IMR-90 (cell line): ENCODE measurements at regions not wholly inside any gene's neighbourhood (a gene's known extent, or its start where the extent isn't known, plus 50 kb on each side); places are given as distances from the start of the nearest gene placed in this dataset.

Source experiments
- ATAC-seq: fragments of 200-7000 bp; cut with Tn5 transposase; 2 replicates; pipeline ENCODE4 v1.9.1; 2020; ENCODE audit warnings: low read depth, mild to moderate bottlenecking, moderate library complexity
- BruUV-seq: library from RNA; stranded (reverse); fragments of 400-500 nt; replicated peaks from 2 replicates; lab custom pipeline; 2021; lab: Mats Ljungman, UMichigan
- CTCF ChIA-PET: fragments of 300-600 bp; formaldehyde crosslinking; extraction: SDS; loops from one replicate; lab custom pipeline; 2021; ENCODE audit warnings: antibody characterized with exemption; lab: Yijun Ruan, JAX
- POLR2A ChIA-PET: fragments of 300-600 bp; sonication (Branson Sonifier 250); formaldehyde crosslinking; loops from one replicate; lab custom pipeline; 2022; ENCODE audit warnings: antibody characterized with exemption; ENCODE audit not compliant: unreplicated experiment; lab: Charles Lee
- DNase-seq: peaks from one replicate; pipeline ENCODE4 v3.0.0; 2013
- H2AFZ ChIP-seq: replicated peaks from 2 replicates; pipeline ENCODE3; 2013; ENCODE audit warnings: low read length, mild to moderate bottlenecking; ENCODE audit not compliant: poor library complexity
- H2AK5ac ChIP-seq: 2 replicates; pipeline ENCODE4 v1.6.1; 2013; ENCODE audit warnings: low read depth, low read length, inconsistent platforms
- H2AK9ac ChIP-seq: replicated peaks from 2 replicates; pipeline ENCODE3; 2013; ENCODE audit warnings: mild to moderate bottlenecking, low read depth, low read length, moderate library complexity; ENCODE audit not compliant: poor library complexity
- H2BK120ac ChIP-seq: 2 replicates; pipeline ENCODE4 v1.6.1; 2013; ENCODE audit warnings: low read depth, low read length, inconsistent platforms
- H2BK15ac ChIP-seq: 3 replicates; pipeline ENCODE4 v1.6.1; 2013; ENCODE audit warnings: low read depth, low read length, inconsistent platforms
- H2BK20ac ChIP-seq: 2 replicates; pipeline ENCODE4 v1.6.1; 2013; ENCODE audit warnings: low read depth, mild to moderate bottlenecking, inconsistent platforms, low read length, moderate library complexity
- H2BK5ac ChIP-seq: 2 replicates; pipeline ENCODE4 v1.6.1; 2013; ENCODE audit warnings: mild to moderate bottlenecking, low read depth, low read length, inconsistent platforms; ENCODE audit not compliant: poor library complexity, severe bottlenecking
- H3K14ac ChIP-seq: replicated peaks from 2 replicates; pipeline ENCODE4 v1.6.1; 2013; ENCODE audit warnings: low read depth, low read length, inconsistent platforms
- H3K18ac ChIP-seq: 2 replicates; pipeline ENCODE4 v1.6.1; 2013; ENCODE audit warnings: low read depth, low read length, control low read depth
- H3K23ac ChIP-seq: 2 replicates; pipeline ENCODE4 v1.6.1; 2013; ENCODE audit warnings: low read depth, low read length, inconsistent platforms
- H3K27ac ChIP-seq: 2 replicates; pipeline ENCODE4 v1.5.1; 2013; ENCODE audit warnings: mild to moderate bottlenecking, control low read depth, low read length; ENCODE audit not compliant: insufficient read depth
- H3K27me3 ChIP-seq: 2 replicates; pipeline ENCODE4 v1.6.1; 2013; ENCODE audit warnings: low read length; ENCODE audit not compliant: control insufficient read depth, insufficient read depth
- H3K36me3 ChIP-seq: 2 replicates; pipeline ENCODE4 v1.6.1; 2013; ENCODE audit warnings: low read length, mixed read lengths; ENCODE audit not compliant: control insufficient read depth, insufficient read depth
- H3K4ac ChIP-seq: 2 replicates; pipeline ENCODE4 v1.6.1; 2013; ENCODE audit warnings: low read depth, low read length, inconsistent platforms
- H3K4me1 ChIP-seq: 2 replicates; pipeline ENCODE4 v1.6.1; 2013; ENCODE audit warnings: low read length, mixed read lengths; ENCODE audit not compliant: control insufficient read depth, insufficient read depth
- H3K4me2 ChIP-seq: 2 replicates; pipeline ENCODE4 v1.6.1; 2013; ENCODE audit warnings: low read depth, mild to moderate bottlenecking, control low read depth, low read length, moderate library complexity
- H3K4me3 ChIP-seq: 2 replicates; pipeline ENCODE4 v1.5.1; 2013; ENCODE audit warnings: low read depth, mild to moderate bottlenecking, control low read depth, low read length, moderate library complexity; ENCODE audit not compliant: insufficient read depth
- H3K56ac ChIP-seq: 2 replicates; pipeline ENCODE4 v1.6.1; 2013; ENCODE audit warnings: low read length, inconsistent platforms; ENCODE audit not compliant: insufficient read depth; ENCODE audit errors: extremely low read depth
- H3K79me1 ChIP-seq, 2 experiments: 2 replicates each; pipeline ENCODE4 v1.6.1; 2013; ENCODE audit warnings: low read length in 2 of 2, inconsistent platforms in 1 of 2, low read depth in 1 of 2
- H3K9ac ChIP-seq: 2 replicates; pipeline ENCODE4 v1.6.1; 2013; ENCODE audit warnings: low read depth, low read length, control low read depth
- H3K9me1 ChIP-seq: 2 replicates; pipeline ENCODE4 v1.6.1; 2013; ENCODE audit warnings: low read length, inconsistent platforms; ENCODE audit not compliant: insufficient read depth
- H3K9me3 ChIP-seq: 2 replicates; pipeline ENCODE4 v1.6.1; 2013; ENCODE audit warnings: low read length; ENCODE audit not compliant: control insufficient read depth, insufficient read depth
- H4K20me1 ChIP-seq: 2 replicates; pipeline ENCODE4 v1.6.1; 2013; ENCODE audit warnings: low read length, inconsistent platforms; ENCODE audit not compliant: insufficient read depth
- H4K5ac ChIP-seq: 2 replicates; pipeline ENCODE4 v1.6.1; 2013; ENCODE audit warnings: mild to moderate bottlenecking, low read depth, low read length, control low read depth
- H4K8ac ChIP-seq, 2 experiments: 2 replicates each; pipeline ENCODE4 v1.6.1; 2013; ENCODE audit warnings: low read depth in 2 of 2, low read length in 2 of 2, control low read depth in 1 of 2, inconsistent platforms in 1 of 2
- H4K91ac ChIP-seq: 2 replicates; pipeline ENCODE4 v1.6.1; 2013; ENCODE audit warnings: low read depth, low read length, inconsistent platforms; ENCODE audit not compliant: insufficient read depth
- BHLHE40 ChIP-seq: fragments of 150-350 bp; IDR thresholded peaks from 2 replicates; pipeline ENCODE4 v1.6.1; 2016; ENCODE audit warnings: mild to moderate bottlenecking, low read depth, low read length
- CEBPB ChIP-seq: IDR thresholded peaks from 2 replicates; pipeline ENCODE4 v1.6.1; 2012; ENCODE audit warnings: low read depth, low read length, improper control_type of control experiment
- CHD1 ChIP-seq: IDR thresholded peaks from 2 replicates; pipeline ENCODE4 v1.6.1; 2012; ENCODE audit warnings: low read depth, low read length, improper control_type of control experiment
- CTCF ChIP-seq: conservative IDR thresholded peaks from 2 replicates; pipeline ENCODE4 v1.5.1; 2012; ENCODE audit warnings: mild to moderate bottlenecking, low read depth, low read length, improper control_type of control experiment
- ELK1 ChIP-seq: fragments of 150-350 bp; IDR thresholded peaks from 2 replicates; pipeline ENCODE4 v1.6.1; 2016; ENCODE audit warnings: low read depth, mild to moderate bottlenecking, low read length, moderate library complexity, borderline replicate concordance
- FOS ChIP-seq: fragments of 150-350 bp; IDR thresholded peaks from 2 replicates; pipeline ENCODE4 v1.6.1; 2016; ENCODE audit warnings: low read depth, low read length
- MAFK ChIP-seq: IDR thresholded peaks from 2 replicates; pipeline ENCODE4 v1.6.1; 2012; ENCODE audit warnings: low read depth, low read length, improper control_type of control experiment
- MAZ ChIP-seq: IDR thresholded peaks from 2 replicates; pipeline ENCODE4 v1.6.1; 2012; ENCODE audit warnings: low read depth, mild to moderate bottlenecking, low read length, improper control_type of control experiment, moderate library complexity, borderline replicate concordance
- MXI1 ChIP-seq: IDR thresholded peaks from 2 replicates; pipeline ENCODE4 v1.6.1; 2012; ENCODE audit warnings: low read depth, mild to moderate bottlenecking, low read length, moderate library complexity, borderline replicate concordance
- NFE2L2 ChIP-seq: fragments of 150-350 bp; IDR thresholded peaks from 2 replicates; pipeline ENCODE4 v1.6.1; 2016; ENCODE audit warnings: low read depth, mild to moderate bottlenecking, low read length
- POLR2A ChIP-seq: IDR thresholded peaks from 2 replicates; pipeline ENCODE4 v1.6.1; 2012; ENCODE audit warnings: mild to moderate bottlenecking, low read depth, low read length
- RAD21 ChIP-seq: IDR thresholded peaks from 2 replicates; pipeline ENCODE4 v1.6.1; 2012; ENCODE audit warnings: low read length, improper control_type of control experiment
- RCOR1 ChIP-seq: IDR thresholded peaks from 2 replicates; pipeline ENCODE4 v1.6.1; 2012; ENCODE audit warnings: mild to moderate bottlenecking, low read length, improper control_type of control experiment; ENCODE audit not compliant: insufficient replicate concordance
- RFX5 ChIP-seq: IDR thresholded peaks from 2 replicates; pipeline ENCODE4 v1.8.0; 2012; ENCODE audit warnings: low read depth, mild to moderate bottlenecking, low read length, moderate library complexity
- SMC3 ChIP-seq: fragments of 150-350 bp; IDR thresholded peaks from 2 replicates; pipeline ENCODE4 v1.6.1; 2016; ENCODE audit warnings: low read depth, mild to moderate bottlenecking, antibody characterized with exemption, low read length, moderate library complexity
- USF2 ChIP-seq: fragments of 150-350 bp; IDR thresholded peaks from 2 replicates; pipeline ENCODE4 v1.6.1; 2017; ENCODE audit warnings: mild to moderate bottlenecking, antibody characterized with exemption, low read length, low read depth
- WGBS, 2 experiments: methylation state at CpG; one replicate each; pipeline versions ENCODE4 v1.1.5 to v1.1.7; 2013; ENCODE audit warnings: missing lambda C conversion rate in 2 of 2; ENCODE audit not compliant: insufficient read length in 1 of 2; ENCODE audit errors: extremely low coverage in 2 of 2; 5-methylcytosine and 5-hydroxymethylcytosine counted together
- dilution Hi-C: fragments of 300-500 bp; cut with HindIII; formaldehyde crosslinking; loops from one replicate; pipeline ENCODE4 v1.14.3; 2018; ENCODE audit warnings: low sequenced_read_pairs; ENCODE audit not compliant: unreplicated experiment
- in situ Hi-C: fragments of 300-500 bp; cut with MboI; formaldehyde crosslinking; loops from 3 replicates; pipeline ENCODE4 v1.14.3; 2019; ENCODE audit warnings: low sequenced_read_pairs, inconsistent platforms, mixed read lengths
- intact Hi-C: fragments of 100-400 bp; cut with micrococcal nuclease; formaldehyde crosslinking; loops from 2 replicates; pipeline ENCODE4 v1.10.0; 2022

- no peak overlapping the region for H3K4me2 ChIP-seq
- no peak overlapping the region for H3K56ac ChIP-seq
- no peaks in the 10 kb centered on the region for H3K36me3 ChIP-seq
- dilution Hi-C loops (no loop called here), intact Hi-C loops (no loop called here), in situ Hi-C loops (no loop called here)
- no peak overlapping the region for H2AK9ac ChIP-seq
- H3K9ac ChIP-seq, result no peak overlapping the region
- BruUV-seq, result no TSS peak
- H4K8ac ChIP-seq, result no peak overlapping the region
- ATAC-seq, result no peak
- H3K18ac ChIP-seq, result no peak overlapping the region
- H2BK20ac ChIP-seq, result no peak overlapping the region
- POLR2A ChIA-PET, result no interaction called here
- no peak overlapping the region for H3K14ac ChIP-seq
- H2AFZ ChIP-seq, result no peak overlapping the region
- H3K4me3 ChIP-seq, result no peak overlapping the region
- no peak overlapping the region for H2AK5ac ChIP-seq
- H2BK5ac ChIP-seq, result no peak overlapping the region
- CTCF ChIA-PET, result no interaction called here
- H3K4me1 ChIP-seq, result no peaks in the 10 kb centered on the region
- H3K27ac ChIP-seq, result no peak overlapping the region
- no peaks in the 10 kb centered on the region for H3K9me1 ChIP-seq
- H4K20me1 ChIP-seq, result no peaks in the 10 kb centered on the region; the same call in 1 of the 2 replicates
- no CpG with 5 or more reads among the region's 2 CpGs for WGBS, 2 experiments
- TF ChIP-seq RAD21 (no peak), MAFK (no peak), USF2 (no peak), CTCF (no peak), CHD1 (no peak), NFE2L2 (no peak), MAZ (no peak), FOS (no peak), ELK1 (no peak), POLR2A (no peak), BHLHE40 (no peak), MXI1 (no peak), RCOR1 (no peak), CEBPB (no peak), RFX5 (no peak), SMC3 (no peak)
- H3K9me3 ChIP-seq, result no peaks in the 10 kb centered on the region
- no peak overlapping the region for H2BK120ac ChIP-seq
- no peak overlapping the region for H4K91ac ChIP-seq
- H3K23ac ChIP-seq, result no peak overlapping the region
- no peaks in the 10 kb centered on the region for H3K79me1 ChIP-seq
- no peak overlapping the region for H2BK15ac ChIP-seq
- H4K5ac ChIP-seq, result no peak overlapping the region
- no peak overlapping the region for H3K4ac ChIP-seq
- no peak for DNase-seq
- H3K27me3 ChIP-seq, result peaks cover 15% of the 10 kb centered on the region
These were observed 116.3 kb upstream of the IGF1R start for GRCh38 chr15:98532063-98532462.
